Ishikawa (cell line): ENCODE measurements at regions not wholly inside any gene's neighbourhood (a gene's known extent, or its start where the extent isn't known, plus 50 kb on each side); places are given as distances from the start of the nearest gene placed in this dataset.

Experiments
- CEBPB ChIP-seq: IDR thresholded peaks from 2 replicates; pipeline ENCODE4 v1.6.1; 2012
- CREB1 ChIP-seq: IDR thresholded peaks from 2 replicates; pipeline ENCODE4 v1.6.1; 2012; ENCODE audit warnings: low read depth
- EGR1 ChIP-seq: IDR thresholded peaks from 2 replicates; pipeline ENCODE4 v1.6.1; 2012
- EP300 ChIP-seq: IDR thresholded peaks from 2 replicates; pipeline ENCODE4 v1.6.1; 2012; ENCODE audit warnings: borderline replicate concordance
- FOXM1 ChIP-seq: IDR thresholded peaks from 2 replicates; pipeline ENCODE4 v1.6.1; 2012; ENCODE audit warnings: low read depth, borderline replicate concordance
- NFIC ChIP-seq: IDR thresholded peaks from 2 replicates; pipeline ENCODE4 v1.6.1; 2012
- RAD21 ChIP-seq: IDR thresholded peaks from 2 replicates; pipeline ENCODE4 v1.6.1; 2012; ENCODE audit warnings: low read depth
- TAF1 ChIP-seq: IDR thresholded peaks from 2 replicates; pipeline ENCODE4 v1.6.1; 2012; ENCODE audit warnings: low read depth, mild to moderate bottlenecking
- TCF12 ChIP-seq: IDR thresholded peaks from 2 replicates; pipeline ENCODE4 v1.6.1; 2012; ENCODE audit warnings: low read depth
- TEAD4 ChIP-seq: IDR thresholded peaks from 2 replicates; pipeline ENCODE4 v1.6.1; 2012
- YY1 ChIP-seq: IDR thresholded peaks from 2 replicates; pipeline ENCODE4 v1.6.1; 2012; ENCODE audit warnings: low read depth
- ZBTB7A ChIP-seq: IDR thresholded peaks from 2 replicates; pipeline ENCODE4 v1.6.1; 2012; ENCODE audit warnings: low read depth
- TF ChIP-seq, protein P1 (sequence below): IDR thresholded peaks from 2 replicates; pipeline ENCODE4 v1.6.1; 2012
- TF ChIP-seq, protein P2 (sequence below): IDR thresholded peaks from 2 replicates; pipeline ENCODE4 v1.6.1; 2012
- TF ChIP-seq, protein P3 (sequence below): IDR thresholded peaks from 2 replicates; pipeline ENCODE4 v1.6.1; 2012; ENCODE audit warnings: low read depth, mild to moderate bottlenecking

DNA sequence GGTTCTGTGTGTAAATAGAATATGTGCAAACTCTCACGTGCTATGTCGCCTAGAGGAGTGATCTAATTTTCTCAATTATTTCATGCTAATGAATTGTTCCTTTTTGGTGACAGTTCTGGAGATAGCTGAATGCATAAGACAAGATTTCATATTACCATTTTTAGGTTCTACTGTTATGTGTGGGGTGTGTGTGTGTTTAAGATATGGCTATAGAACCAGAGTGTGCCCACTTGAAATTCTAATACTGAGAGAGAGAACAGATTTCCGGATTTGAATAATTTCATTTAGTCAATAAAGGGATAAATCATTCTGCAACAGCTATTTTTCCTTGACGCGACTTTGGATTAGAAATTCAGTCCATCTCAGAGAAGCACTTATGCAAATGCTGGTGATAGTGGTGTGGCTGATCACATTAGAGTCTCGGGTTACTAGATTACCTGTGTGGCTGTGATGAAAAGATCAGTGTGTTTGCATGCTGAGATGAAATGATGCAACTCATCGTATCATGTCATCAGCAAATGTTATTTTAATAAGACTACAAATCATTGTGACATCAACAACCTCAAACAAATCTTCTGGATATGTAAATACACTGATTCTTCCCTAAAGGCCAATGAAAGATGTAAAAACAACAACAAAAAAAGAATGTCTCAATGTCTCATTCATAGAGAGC, 415.9 kb downstream of the EPHA4 start:
- TF ChIP-seq ZBTB7A (no peak), TAF1 (no peak)

DNA sequence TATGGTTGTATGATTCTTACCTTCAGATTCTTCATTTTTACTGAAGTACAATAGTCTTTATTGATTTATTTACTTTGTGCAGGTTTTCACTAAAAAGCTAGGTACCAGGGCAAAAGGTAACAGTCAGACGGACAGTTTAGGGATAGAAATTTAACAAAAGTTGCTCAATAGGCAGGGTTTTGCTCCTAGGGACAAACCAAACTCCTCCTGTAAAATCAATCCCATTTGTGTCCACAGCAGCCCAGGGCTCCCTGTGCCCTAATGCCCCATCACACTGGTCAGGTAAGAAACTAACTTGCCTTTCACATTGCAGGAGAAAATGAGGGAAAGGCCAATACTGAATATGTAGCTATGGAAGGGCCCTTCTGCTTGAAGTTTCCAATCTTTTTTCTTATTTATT, 410.9 kb downstream of the EPHA4 start:
- TF ChIP-seq, protein P1, sequence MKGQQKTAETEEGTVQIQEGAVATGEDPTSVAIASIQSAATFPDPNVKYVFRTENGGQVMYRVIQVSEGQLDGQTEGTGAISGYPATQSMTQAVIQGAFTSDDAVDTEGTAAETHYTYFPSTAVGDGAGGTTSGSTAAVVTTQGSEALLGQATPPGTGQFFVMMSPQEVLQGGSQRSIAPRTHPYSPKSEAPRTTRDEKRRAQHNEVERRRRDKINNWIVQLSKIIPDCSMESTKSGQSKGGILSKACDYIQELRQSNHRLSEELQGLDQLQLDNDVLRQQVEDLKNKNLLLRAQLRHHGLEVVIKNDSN: no peak
- TF ChIP-seq EGR1 (no peak), YY1 (no peak), FOXM1 (no peak), CREB1 (no peak), TCF12 (no peak), EP300 (no peak), TAF1 (no peak), RAD21 (no peak), TEAD4 (no peak), ZBTB7A (no peak), CEBPB (no peak), NFIC (no peak)
- TF ChIP-seq, protein P2, sequence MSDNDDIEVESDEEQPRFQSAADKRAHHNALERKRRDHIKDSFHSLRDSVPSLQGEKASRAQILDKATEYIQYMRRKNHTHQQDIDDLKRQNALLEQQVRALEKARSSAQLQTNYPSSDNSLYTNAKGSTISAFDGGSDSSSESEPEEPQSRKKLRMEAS: no peak
- TF ChIP-seq, protein P3, sequence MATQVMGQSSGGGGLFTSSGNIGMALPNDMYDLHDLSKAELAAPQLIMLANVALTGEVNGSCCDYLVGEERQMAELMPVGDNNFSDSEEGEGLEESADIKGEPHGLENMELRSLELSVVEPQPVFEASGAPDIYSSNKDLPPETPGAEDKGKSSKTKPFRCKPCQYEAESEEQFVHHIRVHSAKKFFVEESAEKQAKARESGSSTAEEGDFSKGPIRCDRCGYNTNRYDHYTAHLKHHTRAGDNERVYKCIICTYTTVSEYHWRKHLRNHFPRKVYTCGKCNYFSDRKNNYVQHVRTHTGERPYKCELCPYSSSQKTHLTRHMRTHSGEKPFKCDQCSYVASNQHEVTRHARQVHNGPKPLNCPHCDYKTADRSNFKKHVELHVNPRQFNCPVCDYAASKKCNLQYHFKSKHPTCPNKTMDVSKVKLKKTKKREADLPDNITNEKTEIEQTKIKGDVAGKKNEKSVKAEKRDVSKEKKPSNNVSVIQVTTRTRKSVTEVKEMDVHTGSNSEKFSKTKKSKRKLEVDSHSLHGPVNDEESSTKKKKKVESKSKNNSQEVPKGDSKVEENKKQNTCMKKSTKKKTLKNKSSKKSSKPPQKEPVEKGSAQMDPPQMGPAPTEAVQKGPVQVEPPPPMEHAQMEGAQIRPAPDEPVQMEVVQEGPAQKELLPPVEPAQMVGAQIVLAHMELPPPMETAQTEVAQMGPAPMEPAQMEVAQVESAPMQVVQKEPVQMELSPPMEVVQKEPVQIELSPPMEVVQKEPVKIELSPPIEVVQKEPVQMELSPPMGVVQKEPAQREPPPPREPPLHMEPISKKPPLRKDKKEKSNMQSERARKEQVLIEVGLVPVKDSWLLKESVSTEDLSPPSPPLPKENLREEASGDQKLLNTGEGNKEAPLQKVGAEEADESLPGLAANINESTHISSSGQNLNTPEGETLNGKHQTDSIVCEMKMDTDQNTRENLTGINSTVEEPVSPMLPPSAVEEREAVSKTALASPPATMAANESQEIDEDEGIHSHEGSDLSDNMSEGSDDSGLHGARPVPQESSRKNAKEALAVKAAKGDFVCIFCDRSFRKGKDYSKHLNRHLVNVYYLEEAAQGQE: no peak

DNA sequence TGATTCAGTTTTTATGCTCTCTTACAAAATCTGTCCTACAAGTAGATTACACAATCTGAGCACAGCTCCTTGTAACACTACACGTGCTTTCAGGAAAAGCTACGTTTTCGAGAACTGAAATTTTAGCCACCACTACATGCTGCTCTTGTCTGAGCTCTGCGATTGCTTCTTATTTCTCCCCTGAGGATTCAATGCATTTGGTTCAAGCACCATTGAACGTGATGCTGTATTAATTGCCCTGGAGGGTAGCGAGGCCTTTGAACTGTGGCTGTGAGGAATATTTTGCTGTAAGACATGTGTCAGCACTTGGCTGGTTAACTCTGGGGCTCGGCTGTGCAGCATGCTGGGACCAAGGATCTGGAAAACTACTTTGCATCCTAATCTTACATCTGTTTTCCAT, 405.8 kb downstream of the EPHA4 start:
- no peak for TF ChIP-seq TAF1
- no peak for TF ChIP-seq EP300
- TF ChIP-seq, protein P2: no peak
- TF ChIP-seq, protein P1: no peak
- TF ChIP-seq YY1: no peak
- TF ChIP-seq EGR1: no peak
- no peak for TF ChIP-seq TCF12

DNA sequence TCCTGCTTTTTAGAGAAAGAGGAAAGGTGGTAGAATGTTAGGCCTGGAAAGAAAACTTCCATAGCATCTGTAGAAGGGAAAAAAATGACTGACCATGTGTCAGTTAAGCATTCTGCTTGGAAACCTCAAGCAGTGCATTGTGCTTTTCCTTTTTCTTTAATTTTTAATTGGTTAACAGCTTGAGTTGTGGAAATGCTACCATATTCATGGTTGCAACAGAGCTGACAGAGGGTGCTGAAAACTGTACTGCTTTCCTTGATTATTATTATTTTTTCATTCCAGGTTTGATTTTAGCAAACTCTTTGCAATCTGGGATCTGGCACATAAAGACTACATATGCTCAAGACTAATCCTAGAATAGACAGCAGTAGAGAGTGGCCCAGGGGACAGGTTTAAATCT, 404.5 kb downstream of the EPHA4 start:
- TF ChIP-seq TEAD4 (no peak), TCF12 (no peak), TAF1 (no peak), CREB1 (no peak), FOXM1 (no peak), YY1 (no peak), ZBTB7A (no peak)
- TF ChIP-seq, protein P1: no peak

DNA sequence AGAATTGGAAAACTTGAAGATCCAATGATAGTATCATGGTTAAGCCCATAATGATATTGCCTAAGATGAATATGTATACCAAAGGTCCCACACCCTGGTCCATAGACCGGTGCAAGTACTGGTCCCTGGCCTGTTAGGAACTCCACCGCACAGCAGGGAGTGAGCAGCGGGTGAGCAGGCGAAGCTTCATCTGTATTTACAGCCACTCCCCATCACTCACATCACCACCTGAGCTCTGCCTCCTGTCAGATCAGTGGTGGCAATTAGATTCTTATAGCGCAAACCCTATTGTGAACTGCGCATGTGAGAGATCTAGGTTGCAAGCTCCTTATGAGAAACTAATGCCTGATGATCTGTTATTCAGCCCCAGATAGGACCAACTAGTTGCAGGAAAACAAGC, 402.4 kb downstream of the EPHA4 start:
- TF ChIP-seq TCF12 (no peak), FOXM1 (no peak), RAD21 (no peak), YY1 (no peak), NFIC (no peak), CREB1 (no peak), ZBTB7A (no peak), CEBPB (no peak)
- TF ChIP-seq, protein P1: no peak
- TF ChIP-seq, protein P2: no peak
- TF ChIP-seq, protein P3: no peak
